CD4-positive, CD25-positive, alpha-beta regulatory T cell (primary cell): ENCODE measurements at regions not wholly inside any gene's neighbourhood (a gene's known extent, or its start where the extent isn't known, plus 50 kb on each side); places are given as distances from the start of the nearest gene placed in this dataset.

ENCODE experiments used
- ATAC-seq, 2 donors: fragments of 150-1000 bp; cut with Tn5 transposase; one replicate each; pipeline ENCODE4 v1.10.0; 2021; ENCODE audit warnings: low read depth in 2 of 2, moderate number of reproducible peaks in 2 of 2, moderate library complexity in 1 of 2
- DNase-seq, 3 donors: peaks; one replicate each; pipeline versions ENCODE4 v3.0.0 to v3.0.0-alpha.2; 2012 to 2022; ENCODE audit warnings: mixed read lengths in 1 of 3
- H3K27ac ChIP-seq: one replicate; pipeline ENCODE4 v1.7.0; 2013; ENCODE audit warnings: mild to moderate bottlenecking, low read length; ENCODE audit not compliant: insufficient read depth, poor library complexity, severe bottlenecking
- H3K27me3 ChIP-seq: one replicate; pipeline ENCODE4 v1.7.0; 2013; ENCODE audit warnings: low read length; ENCODE audit not compliant: control insufficient read depth, insufficient read depth
- H3K36me3 ChIP-seq: one replicate; pipeline ENCODE4 v1.7.0; 2013; ENCODE audit warnings: mild to moderate bottlenecking, low read length, moderate library complexity; ENCODE audit not compliant: control insufficient read depth, insufficient read depth
- H3K4me1 ChIP-seq: 2 replicates; pipeline ENCODE4 v1.7.0; 2013; ENCODE audit warnings: mild to moderate bottlenecking, low read length; ENCODE audit not compliant: insufficient read depth, control insufficient read depth, poor library complexity, severe bottlenecking
- H3K4me3 ChIP-seq: one replicate; pipeline ENCODE4 v1.7.0; 2013; ENCODE audit warnings: low read depth, mild to moderate bottlenecking, low read length, moderate library complexity
- H3K9me3 ChIP-seq, 2 experiments: 1 replicate in 1 of 2; 2 replicates in 1 of 2; pipeline ENCODE4 v1.7.0; 2013; ENCODE audit warnings: low read length in 2 of 2, mild to moderate bottlenecking in 1 of 2, moderate library complexity in 1 of 2; ENCODE audit not compliant: control insufficient read depth in 2 of 2
- H3K27ac Mint-ChIP-seq, 3 donors: one replicate each; pipeline ENCODE4 v1.8.0; 2020 to 2022; ENCODE audit warnings: mild to moderate bottlenecking in 3 of 3, mixed read lengths in 3 of 3, moderate library complexity in 2 of 3
- H3K27me3 Mint-ChIP-seq: one replicate; pipeline ENCODE4 v1.8.0; 2022; ENCODE audit warnings: mild to moderate bottlenecking, mixed read lengths
- H3K36me3 Mint-ChIP-seq: one replicate; pipeline ENCODE4 v1.8.0; 2020; ENCODE audit warnings: mixed read lengths
- H3K4me1 Mint-ChIP-seq, 4 donors: one replicate each; pipeline ENCODE4 v1.8.0; 2020 to 2022; ENCODE audit warnings: mixed read lengths in 4 of 4, mild to moderate bottlenecking in 1 of 4
- H3K4me3 Mint-ChIP-seq, 4 donors: one replicate each; pipeline ENCODE4 v1.8.0; 2020 to 2022; ENCODE audit warnings: mild to moderate bottlenecking in 4 of 4, mixed read lengths in 4 of 4, moderate library complexity in 3 of 4
- H3K9me3 Mint-ChIP-seq, 7 donors: one replicate each; pipeline ENCODE4 v1.8.0; 2020 to 2022; ENCODE audit warnings: mixed read lengths in 7 of 7, mild to moderate bottlenecking in 3 of 7, moderate library complexity in 2 of 7

- no peak overlapping the region for H3K4me3 Mint-ChIP-seq
- Histone ChIP-seq H3K4me1 (no peaks in the 10 kb centered on the region), H3K36me3 (no peaks in the 10 kb centered on the region), H3K27ac (no peak overlapping the region), H3K27me3 (no peaks in the 10 kb centered on the region), H3K9me3 (no peaks in the 10 kb centered on the region), H3K4me3 (no peak overlapping the region)
- DNase-seq = no peak
- no peak for ATAC-seq
- no peaks in the 10 kb centered on the region for H3K4me1 Mint-ChIP-seq
- peaks cover 4 to 21% (median 7%) of the 10 kb centered on the region in 7 donors for H3K9me3 Mint-ChIP-seq
- H3K27ac Mint-ChIP-seq = no peak overlapping the region
- no peaks in the 10 kb centered on the region for H3K27me3 Mint-ChIP-seq
- H3K36me3 Mint-ChIP-seq = no peaks in the 10 kb centered on the region
These were observed 762.7 kb downstream of the NTRK3 start for GRCh38 chr15:87493803-87494202.

DNA sequence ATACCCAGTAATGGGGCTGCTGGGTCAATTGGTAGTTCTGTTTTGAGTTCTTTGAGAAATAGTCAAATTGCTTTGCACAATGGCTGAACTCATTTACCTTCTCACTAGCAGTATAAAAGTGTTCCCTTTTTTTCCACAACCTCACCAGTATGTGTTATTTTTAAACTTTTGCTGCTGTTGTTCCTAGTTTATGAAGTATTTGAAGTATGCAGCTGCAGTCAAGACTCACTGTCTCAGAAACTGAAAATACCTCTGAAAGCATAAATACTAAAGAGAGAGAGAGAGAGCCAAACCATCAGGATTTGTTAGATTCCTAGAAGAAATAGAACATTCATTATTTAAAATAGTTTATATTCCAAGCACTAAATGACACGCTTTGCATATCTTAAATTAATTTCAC is 764.2 kb downstream of the NTRK3 start:
- Mint-ChIP-seq H3K27ac (no peak overlapping the region), H3K27me3 (no peaks in the 10 kb centered on the region), H3K4me3 (no peak overlapping the region), H3K9me3 (peaks cover 4 to 21% (median 7%) of the 10 kb centered on the region in 7 donors), H3K36me3 (no peaks in the 10 kb centered on the region), H3K4me1 (no peaks in the 10 kb centered on the region)
- no peak overlapping the region for H3K4me3 ChIP-seq
- H3K36me3 ChIP-seq = no peaks in the 10 kb centered on the region
- no peaks in the 10 kb centered on the region for H3K4me1 ChIP-seq
- no peak for ATAC-seq
- no peak for DNase-seq
- H3K27me3 ChIP-seq = no peaks in the 10 kb centered on the region
- H3K9me3 ChIP-seq = no peaks in the 10 kb centered on the region
- no peak overlapping the region for H3K27ac ChIP-seq

- H3K36me3 Mint-ChIP-seq = no peaks in the 10 kb centered on the region
- Histone ChIP-seq H3K27me3 (no peaks in the 10 kb centered on the region), H3K36me3 (no peaks in the 10 kb centered on the region), H3K27ac (no peak overlapping the region), H3K4me1 (no peaks in the 10 kb centered on the region), H3K9me3 (no peaks in the 10 kb centered on the region), H3K4me3 (no peak overlapping the region)
- no peak overlapping the region for H3K27ac Mint-ChIP-seq
- ATAC-seq = no peak
- no peaks in the 10 kb centered on the region for H3K4me1 Mint-ChIP-seq
- no peak for DNase-seq
- no peaks in the 10 kb centered on the region for H3K27me3 Mint-ChIP-seq
- H3K4me3 Mint-ChIP-seq = no peak overlapping the region
- peaks cover 2 to 16% (median 5%) of the 10 kb centered on the region in 7 donors for H3K9me3 Mint-ChIP-seq
These were observed 765.9 kb downstream of the NTRK3 start for GRCh38 chr15:87490666-87491065.

DNA sequence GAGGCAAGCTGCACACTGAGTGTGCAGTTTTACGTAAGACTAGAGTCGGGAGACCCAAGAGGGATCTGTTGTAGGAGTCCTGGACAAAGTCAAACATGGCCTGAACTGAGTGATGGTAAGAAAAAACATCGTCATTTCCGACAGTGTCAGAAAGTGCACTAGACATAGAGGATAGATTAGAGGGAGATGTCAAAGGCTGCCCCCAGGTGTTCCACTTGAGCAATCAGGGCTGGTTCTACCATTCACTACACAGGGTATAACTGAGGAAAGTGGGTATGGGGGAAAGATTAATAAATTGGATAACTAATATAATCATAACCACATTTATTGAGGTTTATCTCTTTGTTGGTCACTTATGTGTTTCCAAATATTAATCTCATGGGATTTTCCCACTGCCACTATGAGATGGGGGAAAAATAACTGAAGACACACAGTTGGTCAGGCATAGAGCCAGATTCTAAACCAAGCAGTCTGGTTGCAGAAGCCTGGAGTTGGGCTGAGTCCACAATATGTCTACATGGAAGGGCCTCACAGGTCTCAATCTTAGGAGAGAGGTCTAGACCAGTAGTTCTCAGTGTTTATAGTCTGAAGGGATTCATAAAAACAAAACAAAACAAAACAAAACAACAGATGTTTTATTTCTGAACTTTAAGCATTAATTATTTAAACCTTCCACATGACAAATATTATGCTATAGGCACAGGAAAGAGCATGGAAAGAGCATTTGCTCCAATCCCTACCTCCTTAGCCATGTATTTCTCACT is 766.5 kb downstream of the NTRK3 start:
- ATAC-seq (no peak), DNase-seq (no peak)
- Histone ChIP-seq H3K4me1 (no peaks in the 10 kb centered on the region), H3K27ac (no peak overlapping the region), H3K36me3 (no peaks in the 10 kb centered on the region), H3K9me3 (no peaks in the 10 kb centered on the region), H3K27me3 (no peaks in the 10 kb centered on the region), H3K4me3 (no peak overlapping the region)
- peaks cover 0 to 12% (median 4%) of the 10 kb centered on the region in 7 donors for H3K9me3 Mint-ChIP-seq
- H3K4me3 Mint-ChIP-seq = no peak overlapping the region
- no peaks in the 10 kb centered on the region for H3K36me3 Mint-ChIP-seq
- H3K27me3 Mint-ChIP-seq = no peaks in the 10 kb centered on the region
- H3K4me1 Mint-ChIP-seq = no peaks in the 10 kb centered on the region
- no peak overlapping the region for H3K27ac Mint-ChIP-seq

DNA sequence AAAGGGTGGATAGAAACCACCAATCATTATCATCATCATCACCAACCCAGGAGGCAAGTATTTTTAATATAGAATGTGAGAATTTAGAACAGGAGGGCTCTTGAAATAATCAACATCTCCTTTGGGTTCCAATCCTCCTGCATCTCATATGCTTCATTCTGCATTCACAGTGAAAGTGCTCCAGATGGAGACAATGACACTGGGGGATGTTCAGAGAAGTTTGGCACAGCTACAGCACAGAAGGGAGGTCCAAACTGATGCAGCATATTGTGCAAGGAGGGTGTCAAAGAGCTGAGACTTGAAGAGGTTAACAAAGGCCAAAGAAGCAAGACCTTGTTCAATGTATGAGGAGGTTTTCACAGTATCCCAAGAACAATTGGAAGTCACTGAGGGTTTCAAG is 767.1 kb downstream of the NTRK3 start:
- H3K36me3 ChIP-seq = no peaks in the 10 kb centered on the region
- Mint-ChIP-seq H3K27me3 (no peaks in the 10 kb centered on the region), H3K9me3 (peaks cover 0 to 12% (median 4%) of the 10 kb centered on the region in 7 donors), H3K4me3 (no peak overlapping the region), H3K36me3 (no peaks in the 10 kb centered on the region), H3K4me1 (no peaks in the 10 kb centered on the region), H3K27ac (no peak overlapping the region)
- ATAC-seq (no peak), DNase-seq (no peak)
- no peak overlapping the region for H3K27ac ChIP-seq
- no peaks in the 10 kb centered on the region for H3K9me3 ChIP-seq
- no peaks in the 10 kb centered on the region for H3K4me1 ChIP-seq
- H3K4me3 ChIP-seq = no peak overlapping the region
- H3K27me3 ChIP-seq = no peaks in the 10 kb centered on the region

- Histone ChIP-seq H3K27me3 (no peaks in the 10 kb centered on the region), H3K36me3 (no peaks in the 10 kb centered on the region), H3K4me3 (no peak overlapping the region), H3K4me1 (no peaks in the 10 kb centered on the region), H3K27ac (no peak overlapping the region), H3K9me3 (no peaks in the 10 kb centered on the region)
- H3K9me3 Mint-ChIP-seq = peaks cover 0 to 12% (median 4%) of the 10 kb centered on the region in 7 donors
- H3K27ac Mint-ChIP-seq = no peak overlapping the region
- H3K4me3 Mint-ChIP-seq = no peak overlapping the region
- no peaks in the 10 kb centered on the region for H3K27me3 Mint-ChIP-seq
- DNase-seq (no peak), ATAC-seq (no peak)
- H3K4me1 Mint-ChIP-seq = no peaks in the 10 kb centered on the region
- H3K36me3 Mint-ChIP-seq = no peaks in the 10 kb centered on the region
These were observed 769.1 kb downstream of the NTRK3 start for GRCh38 chr15:87487484-87487883.

DNA sequence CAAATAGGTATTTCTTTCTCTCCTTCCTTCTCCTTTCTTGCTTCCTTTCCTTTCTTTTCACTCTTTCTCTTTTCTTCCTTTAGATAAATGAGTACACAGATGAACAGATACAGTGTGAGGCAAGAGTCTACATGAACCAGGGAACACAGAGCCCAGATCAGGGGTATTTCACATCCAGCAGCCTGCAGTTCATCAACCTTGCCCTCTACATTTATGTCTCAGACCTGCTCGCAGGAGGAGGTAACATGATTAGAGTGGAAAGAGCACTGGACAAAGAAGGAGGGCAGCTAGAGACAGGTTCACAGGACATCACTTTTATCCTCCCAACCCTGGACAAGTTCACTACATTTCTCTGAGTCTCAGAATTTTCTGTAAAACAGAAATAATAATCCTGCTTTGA is 773.1 kb downstream of the NTRK3 start:
- Histone ChIP-seq H3K4me3 (no peak overlapping the region), H3K36me3 (no peaks in the 10 kb centered on the region), H3K9me3 (no peaks in the 10 kb centered on the region), H3K27ac (no peak overlapping the region), H3K4me1 (no peaks in the 10 kb centered on the region), H3K27me3 (no peaks in the 10 kb centered on the region)
- Mint-ChIP-seq H3K4me1 (no peaks in the 10 kb centered on the region), H3K27ac (no peak overlapping the region), H3K36me3 (no peaks in the 10 kb centered on the region), H3K4me3 (no peak overlapping the region), H3K27me3 (no peaks in the 10 kb centered on the region), H3K9me3 (peaks cover 0 to 6% (median under 1%) of the 10 kb centered on the region in 7 donors)
- DNase-seq = no peak
- no peak for ATAC-seq

DNA sequence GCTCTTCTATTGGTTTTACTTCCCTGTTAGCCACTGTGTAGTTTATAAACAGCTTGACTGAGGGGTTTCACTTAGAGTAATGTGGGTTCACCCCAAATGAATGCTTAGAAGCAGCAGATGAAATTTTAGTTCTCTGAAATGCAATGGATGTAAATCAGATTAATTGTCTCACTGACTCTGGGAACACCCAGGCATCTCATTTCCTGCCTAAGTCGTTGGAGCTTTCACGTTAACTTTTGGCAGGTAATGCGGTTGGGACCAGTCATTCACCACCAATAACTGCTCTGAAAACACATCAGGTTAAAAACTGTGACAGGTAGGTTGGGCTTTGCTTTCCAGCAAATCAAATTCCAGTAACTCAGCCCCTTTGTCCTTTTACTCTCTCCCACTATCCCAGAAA is 775.4 kb downstream of the NTRK3 start:
- Mint-ChIP-seq H3K4me1 (no peaks in the 10 kb centered on the region), H3K27me3 (no peaks in the 10 kb centered on the region), H3K4me3 (no peak overlapping the region), H3K36me3 (no peaks in the 10 kb centered on the region), H3K9me3 (peaks cover 0 to 8% (median 4%) of the 10 kb centered on the region in 7 donors), H3K27ac (no peak overlapping the region)
- H3K27me3 ChIP-seq = no peaks in the 10 kb centered on the region
- no peak for DNase-seq
- H3K36me3 ChIP-seq = no peaks in the 10 kb centered on the region
- no peaks in the 10 kb centered on the region for H3K9me3 ChIP-seq
- ATAC-seq = no peak
- H3K27ac ChIP-seq = no peak overlapping the region
- H3K4me1 ChIP-seq = no peaks in the 10 kb centered on the region
- no peak overlapping the region for H3K4me3 ChIP-seq
